ENCODE measurements at regions not wholly inside any gene's neighbourhood (a gene's known extent, or its start where the extent isn't known, plus 50 kb on each side); places are given as distances from the start of the nearest gene placed in this dataset.

DNA sequence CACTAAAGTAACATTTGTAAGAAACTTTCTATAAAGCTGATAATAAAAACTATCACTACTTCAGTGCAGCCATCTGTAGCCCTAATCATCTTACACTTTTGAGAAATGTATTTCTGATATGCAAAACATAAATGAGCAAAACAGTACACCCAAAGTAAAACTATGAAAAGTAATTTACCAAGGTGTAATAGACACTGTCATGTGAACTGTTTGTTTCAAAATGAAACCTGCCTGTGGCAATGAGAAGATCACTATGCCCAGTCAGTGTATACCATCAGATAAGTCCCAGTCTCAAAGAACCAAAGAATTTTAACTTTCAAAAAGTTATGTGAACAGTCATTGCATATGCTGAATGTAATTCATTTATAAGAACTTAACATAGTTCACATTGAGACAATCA, 398.1 kb downstream of the CDC14C start:
- DNase-seq (ENCODE audit: low spot score in 2 of 2), result no peak

DNA sequence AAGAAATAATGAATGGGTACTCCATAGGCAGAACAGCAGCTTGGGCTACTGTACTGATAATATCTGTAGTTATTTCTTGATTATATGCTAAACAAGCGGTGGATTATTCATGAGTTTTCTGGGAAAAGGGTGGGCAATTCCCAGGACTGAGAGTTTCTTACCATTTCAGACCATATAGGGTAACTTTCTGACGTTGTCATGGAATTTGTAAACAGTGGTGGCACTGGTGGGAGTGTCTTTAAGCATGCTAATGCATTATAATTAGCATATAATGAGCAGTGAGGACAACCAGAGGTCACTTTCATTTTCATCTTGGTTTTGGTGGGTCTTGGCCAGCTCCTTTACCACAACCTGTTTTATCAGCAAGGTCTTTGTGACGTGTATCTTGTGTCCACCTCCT, 399.7 kb downstream of the CDC14C start:
- DNase-seq (ENCODE audit: low spot score in 2 of 2), result no peak
- H3K4me3 ChIP-seq, result no peak overlapping the region
- no peaks in the 10 kb centered on the region for H3K4me1 ChIP-seq
- no peaks in the 10 kb centered on the region for H3K9me3 ChIP-seq
- no peak overlapping the region for H3K27ac ChIP-seq
- H3K27me3 ChIP-seq, result no peaks in the 10 kb centered on the region
- H3K36me3 ChIP-seq, result no peaks in the 10 kb centered on the region
- WGBS, 2 donors, result 75 to 90% methylated on average over 3 of the region's 3 CpGs
- TF ChIP-seq EP300 (IDR thresholded peaks at IDR 0.05), result no peak
- TF ChIP-seq, protein P1, sequence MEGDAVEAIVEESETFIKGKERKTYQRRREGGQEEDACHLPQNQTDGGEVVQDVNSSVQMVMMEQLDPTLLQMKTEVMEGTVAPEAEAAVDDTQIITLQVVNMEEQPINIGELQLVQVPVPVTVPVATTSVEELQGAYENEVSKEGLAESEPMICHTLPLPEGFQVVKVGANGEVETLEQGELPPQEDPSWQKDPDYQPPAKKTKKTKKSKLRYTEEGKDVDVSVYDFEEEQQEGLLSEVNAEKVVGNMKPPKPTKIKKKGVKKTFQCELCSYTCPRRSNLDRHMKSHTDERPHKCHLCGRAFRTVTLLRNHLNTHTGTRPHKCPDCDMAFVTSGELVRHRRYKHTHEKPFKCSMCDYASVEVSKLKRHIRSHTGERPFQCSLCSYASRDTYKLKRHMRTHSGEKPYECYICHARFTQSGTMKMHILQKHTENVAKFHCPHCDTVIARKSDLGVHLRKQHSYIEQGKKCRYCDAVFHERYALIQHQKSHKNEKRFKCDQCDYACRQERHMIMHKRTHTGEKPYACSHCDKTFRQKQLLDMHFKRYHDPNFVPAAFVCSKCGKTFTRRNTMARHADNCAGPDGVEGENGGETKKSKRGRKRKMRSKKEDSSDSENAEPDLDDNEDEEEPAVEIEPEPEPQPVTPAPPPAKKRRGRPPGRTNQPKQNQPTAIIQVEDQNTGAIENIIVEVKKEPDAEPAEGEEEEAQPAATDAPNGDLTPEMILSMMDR (IDR thresholded peaks at IDR 0.05), result no peak
- TF ChIP-seq POLR2A (IDR thresholded peaks at IDR 0.05), result no peak

More for the DNA sequence above, 398.1 kb downstream of the CDC14C start:
- TF ChIP-seq POLR2A (IDR thresholded peaks at IDR 0.05), result no peak
- TF ChIP-seq, protein P1 (IDR thresholded peaks at IDR 0.05), result no peak
- no peak for TF ChIP-seq EP300 (IDR thresholded peaks at IDR 0.05)
- H3K27me3 ChIP-seq, result no peaks in the 10 kb centered on the region
- no peak overlapping the region for H3K27ac ChIP-seq
- no peaks in the 10 kb centered on the region for H3K4me1 ChIP-seq
- no peaks in the 10 kb centered on the region for H3K9me3 ChIP-seq
- no peaks in the 10 kb centered on the region for H3K36me3 ChIP-seq
- H3K4me3 ChIP-seq, result no peak overlapping the region

GRCh38 chr7:49324707-49325106, 400.4 kb downstream of the CDC14C start:
- DNase-seq (ENCODE audit: low spot score in 2 of 2), result no peak

DNA sequence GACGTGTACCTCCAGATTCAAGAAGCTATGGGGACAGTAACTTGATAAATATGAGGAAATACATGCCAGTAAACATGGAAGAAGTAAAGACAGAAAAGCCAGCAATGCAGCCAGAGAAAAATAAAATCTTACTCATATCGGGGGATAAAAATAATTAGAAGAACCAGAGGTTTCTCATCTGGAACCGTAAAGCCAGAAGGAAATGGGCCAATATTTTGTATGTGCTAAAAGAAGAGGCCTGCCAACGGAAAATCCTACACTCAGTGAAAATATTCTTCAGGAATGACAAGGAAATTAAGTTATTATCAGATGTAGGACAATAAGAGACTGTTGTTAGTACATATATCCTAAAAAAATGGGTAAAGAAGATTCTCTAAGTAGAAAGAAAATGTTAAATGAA, 401.2 kb downstream of the CDC14C start:
- Histone ChIP-seq H3K4me1 (no peaks in the 10 kb centered on the region), H3K27me3 (no peaks in the 10 kb centered on the region), H3K4me3 (no peak overlapping the region), H3K9me3 (no peaks in the 10 kb centered on the region), H3K27ac (no peak overlapping the region), H3K36me3 (no peaks in the 10 kb centered on the region)
- no peak for DNase-seq (ENCODE audit: low spot score in 2 of 2)
- TF ChIP-seq POLR2A (IDR thresholded peaks at IDR 0.05), result no peak
- TF ChIP-seq, protein P1 (IDR thresholded peaks at IDR 0.05), result no peak
- no peak for TF ChIP-seq EP300 (IDR thresholded peaks at IDR 0.05)
- WGBS, 2 donors, result 62 to 69% methylated on average over 4 of the region's 4 CpGs

More at GRCh38 chr7:49324707-49325106, 400.4 kb downstream of the CDC14C start:
- Histone ChIP-seq H3K4me1 (no peaks in the 10 kb centered on the region), H3K9me3 (no peaks in the 10 kb centered on the region), H3K4me3 (no peak overlapping the region), H3K36me3 (no peaks in the 10 kb centered on the region), H3K27ac (no peak overlapping the region), H3K27me3 (no peaks in the 10 kb centered on the region)
- WGBS, 2 donors, result 66 to 71% methylated on average over 1 of the region's 1 CpG
- TF ChIP-seq, protein P1 (IDR thresholded peaks at IDR 0.05), result no peak
- TF ChIP-seq EP300 (IDR thresholded peaks at IDR 0.05) (no peak), POLR2A (IDR thresholded peaks at IDR 0.05) (no peak)

GRCh38 chr7:49327155-49327554, 402.8 kb downstream of the CDC14C start:
- no peaks in the 10 kb centered on the region for H3K4me1 ChIP-seq
- H3K36me3 ChIP-seq, result no peaks in the 10 kb centered on the region
- no peak overlapping the region for H3K4me3 ChIP-seq
- no peak overlapping the region for H3K27ac ChIP-seq
- H3K27me3 ChIP-seq, result no peaks in the 10 kb centered on the region
- WGBS, 2 donors, result 88 to 90% methylated on average over 8 of the region's 8 CpGs
- TF ChIP-seq EP300 (IDR thresholded peaks at IDR 0.05) (no peak), POLR2A (IDR thresholded peaks at IDR 0.05) (no peak)
- TF ChIP-seq, protein P1 (IDR thresholded peaks at IDR 0.05), result no peak
- no peaks in the 10 kb centered on the region for H3K9me3 ChIP-seq
- no peak for DNase-seq (ENCODE audit: low spot score in 2 of 2)
